BE2C (cell line): ENCODE measurements at regions not wholly inside any gene's neighbourhood (a gene's known extent, or its start where the extent isn't known, plus 50 kb on each side); places are given as distances from the start of the nearest gene placed in this dataset.

Experiments used
- DNase-seq: peaks from one replicate; pipeline ENCODE4 v3.0.0-alpha.2; 2020
- H3K27me3 ChIP-seq: fragments of 250-450 bp; sonication (Bioruptor Pico); 2 replicates; pipeline ENCODE4 v1.5.1; 2020; ENCODE audit warnings: mild to moderate bottlenecking
- H3K36me3 ChIP-seq: fragments of 250-450 bp; sonication (Bioruptor Pico); 2 replicates; pipeline ENCODE4 v1.5.1; 2020; ENCODE audit warnings: mild to moderate bottlenecking
- H3K4me1 ChIP-seq: fragments of 250-450 bp; sonication (Bioruptor Pico); 2 replicates; pipeline ENCODE4 v1.5.1; 2020
- H3K4me3 ChIP-seq: 2 replicates; pipeline ENCODE4 v1.5.1; 2011; ENCODE audit warnings: low read depth, low read length
- H3K9me3 ChIP-seq: fragments of 250-450 bp; sonication (Bioruptor Pico); 2 replicates; pipeline ENCODE4 v1.5.1; 2020
- TF ChIP-seq, protein P1 (sequence below): IDR thresholded peaks from 2 replicates; pipeline ENCODE4 v1.5.1; 2012; ENCODE audit warnings: mild to moderate bottlenecking, low read depth, low read length

DNA sequence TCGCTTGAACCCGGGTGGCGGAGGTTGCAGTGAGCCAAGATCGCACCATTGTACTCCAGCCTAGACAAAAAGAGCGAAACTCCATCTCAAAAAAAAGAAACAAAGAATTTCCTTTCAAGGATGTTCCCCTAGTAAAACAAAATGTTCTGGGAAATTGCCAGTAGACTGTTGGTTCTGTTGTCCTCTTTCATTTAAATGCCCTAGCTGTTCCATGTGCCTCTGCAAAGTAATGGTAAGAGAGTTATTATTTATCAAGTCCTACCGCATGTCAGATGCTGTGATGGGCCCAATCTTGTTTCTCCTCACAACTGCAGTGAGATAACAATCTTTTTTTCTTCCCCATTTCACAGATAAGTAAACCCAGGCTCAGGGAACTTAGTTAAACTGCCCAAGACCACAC is 254.3 kb upstream of the TPM1 start:
- no peak for DNase-seq
- Histone ChIP-seq H3K4me1 (peaks cover 15% of the 10 kb centered on the region), H3K9me3 (no peaks in the 10 kb centered on the region), H3K4me3 (no peak overlapping the region), H3K27me3 (no peaks in the 10 kb centered on the region), H3K36me3 (no peaks in the 10 kb centered on the region; the same call in 1 of the 2 replicates)
- TF ChIP-seq, protein P1, sequence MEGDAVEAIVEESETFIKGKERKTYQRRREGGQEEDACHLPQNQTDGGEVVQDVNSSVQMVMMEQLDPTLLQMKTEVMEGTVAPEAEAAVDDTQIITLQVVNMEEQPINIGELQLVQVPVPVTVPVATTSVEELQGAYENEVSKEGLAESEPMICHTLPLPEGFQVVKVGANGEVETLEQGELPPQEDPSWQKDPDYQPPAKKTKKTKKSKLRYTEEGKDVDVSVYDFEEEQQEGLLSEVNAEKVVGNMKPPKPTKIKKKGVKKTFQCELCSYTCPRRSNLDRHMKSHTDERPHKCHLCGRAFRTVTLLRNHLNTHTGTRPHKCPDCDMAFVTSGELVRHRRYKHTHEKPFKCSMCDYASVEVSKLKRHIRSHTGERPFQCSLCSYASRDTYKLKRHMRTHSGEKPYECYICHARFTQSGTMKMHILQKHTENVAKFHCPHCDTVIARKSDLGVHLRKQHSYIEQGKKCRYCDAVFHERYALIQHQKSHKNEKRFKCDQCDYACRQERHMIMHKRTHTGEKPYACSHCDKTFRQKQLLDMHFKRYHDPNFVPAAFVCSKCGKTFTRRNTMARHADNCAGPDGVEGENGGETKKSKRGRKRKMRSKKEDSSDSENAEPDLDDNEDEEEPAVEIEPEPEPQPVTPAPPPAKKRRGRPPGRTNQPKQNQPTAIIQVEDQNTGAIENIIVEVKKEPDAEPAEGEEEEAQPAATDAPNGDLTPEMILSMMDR, result no peak

DNA sequence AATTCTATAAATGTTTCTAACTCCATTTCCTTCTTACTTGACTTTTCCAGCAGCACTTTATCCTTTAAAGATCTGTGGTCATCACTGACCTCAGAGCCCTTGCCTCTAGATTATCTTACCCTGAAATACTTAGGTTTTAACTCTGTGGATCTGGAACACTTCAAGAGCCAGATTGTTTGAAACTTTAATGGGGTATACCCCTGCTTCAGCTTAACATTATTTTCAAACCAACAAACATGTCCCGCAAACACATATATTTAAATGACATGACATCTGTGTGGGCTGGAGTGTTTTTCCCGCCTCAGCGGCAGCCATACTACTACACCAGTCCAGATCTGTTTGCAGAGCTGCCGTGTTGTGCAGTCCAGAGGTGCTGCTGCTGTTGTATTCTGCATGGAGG is 252.0 kb upstream of the TPM1 start:
- TF ChIP-seq, protein P1, result no peak
- H3K9me3 ChIP-seq, result no peaks in the 10 kb centered on the region
- DNase-seq, result no peak
- peaks cover 5% of the 10 kb centered on the region; the same call in 1 of the 2 replicates for H3K4me1 ChIP-seq
- no peaks in the 10 kb centered on the region for H3K36me3 ChIP-seq
- no peak overlapping the region for H3K4me3 ChIP-seq
- no peaks in the 10 kb centered on the region for H3K27me3 ChIP-seq

DNA sequence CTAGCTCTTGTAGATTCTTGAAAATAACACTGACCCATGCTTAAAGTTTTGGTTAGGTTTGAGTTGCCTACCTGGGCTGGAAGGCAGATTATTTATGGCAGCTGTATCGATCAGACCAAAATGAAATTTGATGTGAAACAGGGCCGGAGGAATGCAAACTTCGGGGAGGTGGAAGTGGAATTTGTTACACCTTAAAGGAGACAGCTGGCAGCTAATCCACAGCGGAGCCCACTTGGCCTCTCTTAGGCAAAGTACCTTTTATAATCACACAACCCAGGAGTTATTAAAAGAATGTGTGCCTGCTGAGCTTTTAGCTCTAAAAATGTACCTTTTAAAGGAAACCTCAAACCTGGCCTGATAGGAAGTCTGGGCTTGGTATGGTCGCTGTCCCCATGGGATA is 250.9 kb upstream of the TPM1 start:
- H3K9me3 ChIP-seq, result no peaks in the 10 kb centered on the region
- TF ChIP-seq, protein P1, result no peak
- peaks cover 5% of the 10 kb centered on the region; the same call in 1 of the 2 replicates for H3K4me1 ChIP-seq
- H3K36me3 ChIP-seq, result no peaks in the 10 kb centered on the region
- DNase-seq, result no peak
- no peak overlapping the region for H3K4me3 ChIP-seq
- no peaks in the 10 kb centered on the region for H3K27me3 ChIP-seq

DNA sequence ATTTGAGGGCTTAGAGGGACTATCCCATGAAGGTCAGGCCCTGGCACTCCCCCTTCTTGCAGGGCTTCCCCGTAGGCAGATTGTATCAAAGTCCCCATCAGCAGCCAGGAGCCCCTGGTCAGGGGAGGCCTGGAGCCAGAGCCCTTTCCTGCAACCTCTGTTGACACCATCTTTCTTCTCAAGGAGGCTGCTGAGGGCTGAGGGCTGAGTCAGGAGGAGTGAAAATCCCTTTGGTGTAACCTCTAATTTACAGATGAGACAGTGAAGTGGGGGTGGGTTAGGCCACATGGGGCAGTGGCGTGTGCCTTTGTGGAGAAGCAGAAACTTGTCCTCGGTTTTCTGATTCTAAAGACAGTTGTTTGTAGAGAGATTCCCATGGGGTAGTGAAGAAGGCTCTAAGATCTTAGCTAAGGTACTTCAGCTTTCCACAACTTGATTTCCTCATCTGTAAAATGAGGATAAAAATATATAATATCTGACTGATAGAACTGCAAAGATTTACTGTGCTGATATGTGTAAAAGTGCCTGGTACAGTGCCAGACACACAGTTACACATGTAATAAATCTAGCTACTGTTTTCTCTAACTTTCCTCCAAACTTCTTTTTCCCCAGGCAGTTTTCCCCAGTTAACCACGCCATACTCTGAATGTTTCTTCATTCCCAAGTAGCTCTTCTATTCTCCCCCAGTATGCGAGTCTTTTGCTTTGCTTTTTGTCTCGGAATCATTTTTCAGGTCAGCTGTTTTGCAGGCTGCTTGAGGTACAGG is 249.4 kb upstream of the TPM1 start:
- Histone ChIP-seq H3K4me1 (peaks cover 6% of the 10 kb centered on the region), H3K4me3 (no peak overlapping the region), H3K36me3 (no peaks in the 10 kb centered on the region), H3K9me3 (no peaks in the 10 kb centered on the region), H3K27me3 (no peaks in the 10 kb centered on the region)
- TF ChIP-seq, protein P1, result no peak
- no peak for DNase-seq

DNA sequence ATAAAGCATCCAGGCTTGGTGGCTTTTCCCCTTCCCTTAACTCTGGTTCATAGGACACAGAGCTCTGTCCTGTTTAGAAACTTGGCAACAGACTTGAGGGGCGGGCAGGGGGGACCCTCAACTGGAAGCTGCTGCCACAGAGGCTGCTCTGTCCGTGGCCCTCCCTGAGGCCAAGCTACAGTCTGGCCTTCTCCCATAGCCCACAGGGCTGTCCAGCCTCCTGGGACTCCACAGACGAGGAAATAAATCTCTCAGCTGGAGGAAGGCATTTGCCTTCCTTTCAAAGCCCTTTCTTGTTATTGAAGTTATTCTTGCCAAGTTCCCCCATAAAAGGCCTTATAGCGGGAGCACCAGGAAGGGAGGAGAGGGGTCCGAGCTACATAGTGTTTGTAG is 248.8 kb upstream of the TPM1 start:
- no peaks in the 10 kb centered on the region for H3K27me3 ChIP-seq
- H3K9me3 ChIP-seq, result no peaks in the 10 kb centered on the region
- no peak overlapping the region for H3K4me3 ChIP-seq
- H3K36me3 ChIP-seq, result no peaks in the 10 kb centered on the region
- TF ChIP-seq, protein P1, result no peak
- no peak for DNase-seq
- H3K4me1 ChIP-seq, result peaks cover 11% of the 10 kb centered on the region

DNA sequence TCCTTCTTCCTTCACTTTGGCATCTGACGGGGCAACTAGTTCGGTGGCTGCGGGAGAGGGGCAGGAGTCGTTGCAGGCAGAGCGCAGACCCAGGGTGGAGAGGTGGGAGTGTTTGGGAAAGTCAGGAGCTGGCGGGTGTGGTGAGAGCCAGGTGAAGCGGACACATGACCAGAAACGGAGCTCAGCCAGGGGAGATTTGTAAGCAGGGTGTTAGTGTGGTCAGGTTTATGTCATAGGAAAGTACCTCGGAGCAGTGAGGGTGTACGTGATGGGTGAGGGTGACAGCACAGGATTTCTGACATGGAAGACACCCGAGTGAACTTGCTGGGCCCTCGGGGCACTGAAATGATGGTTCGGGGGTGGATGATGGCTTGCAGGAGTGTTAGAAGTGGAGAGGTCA is 247.4 kb upstream of the TPM1 start:
- H3K36me3 ChIP-seq, result no peaks in the 10 kb centered on the region
- peaks cover 13% of the 10 kb centered on the region for H3K4me1 ChIP-seq
- no peaks in the 10 kb centered on the region for H3K27me3 ChIP-seq
- no peak overlapping the region for H3K4me3 ChIP-seq
- TF ChIP-seq, protein P1, result no peak
- no peaks in the 10 kb centered on the region for H3K9me3 ChIP-seq
- DNase-seq, result no peak
